CD8-positive, alpha-beta memory T cell (primary cell): ENCODE measurements at regions not wholly inside any gene's neighbourhood (a gene's known extent, or its start where the extent isn't known, plus 50 kb on each side); places are given as distances from the start of the nearest gene placed in this dataset.

Experiments used
- CTCF ChIA-PET: fragments of 350-600 bp; sonication (Branson Sonifier 250); formaldehyde crosslinking; loops from one replicate; lab custom pipeline; 2021; ENCODE audit warnings: antibody characterized with exemption; lab: Charles Lee
- POLR2A ChIA-PET: fragments of 350-600 bp; sonication (Branson Sonifier 250); formaldehyde crosslinking; loops from one replicate; lab custom pipeline; 2021; ENCODE audit warnings: antibody characterized with exemption; lab: Charles Lee
- DNase-seq, 5 donors: peaks; one replicate each; pipeline versions ENCODE4 v3.0.0 to v3.0.0-alpha.2; 2020 to 2022; ENCODE audit warnings: mixed read lengths in 1 of 5
- H3K27ac ChIP-seq: one replicate; pipeline ENCODE4 v1.7.0; 2013; ENCODE audit warnings: low read depth, mild to moderate bottlenecking, low read length, moderate library complexity
- H3K27me3 ChIP-seq: 2 replicates; pipeline ENCODE4 v1.7.0; 2013; ENCODE audit warnings: low read length, mild to moderate bottlenecking; ENCODE audit not compliant: insufficient read depth, poor library complexity, severe bottlenecking
- H3K36me3 ChIP-seq: 2 replicates; pipeline ENCODE4 v1.7.0; 2013; ENCODE audit warnings: mild to moderate bottlenecking, low read length, moderate library complexity; ENCODE audit not compliant: insufficient read depth
- H3K4me1 ChIP-seq: 2 replicates; pipeline ENCODE4 v1.7.0; 2013; ENCODE audit warnings: mild to moderate bottlenecking, low read length, moderate library complexity; ENCODE audit not compliant: insufficient read depth
- H3K4me3 ChIP-seq: 2 replicates; pipeline ENCODE4 v1.7.0; 2013; ENCODE audit warnings: mild to moderate bottlenecking, low read length
- H3K9me3 ChIP-seq: 2 replicates; pipeline ENCODE4 v1.7.0; 2013; ENCODE audit warnings: mild to moderate bottlenecking, low read length
- H3K27ac Mint-ChIP-seq, 8 donors: one replicate each; pipeline ENCODE4 v1.8.0; 2020 to 2021; ENCODE audit warnings: mixed read lengths in 8 of 8, mild to moderate bottlenecking in 6 of 8, inconsistent platforms in 3 of 8, moderate library complexity in 3 of 8
- H3K27me3 Mint-ChIP-seq, 2 donors: one replicate each; pipeline ENCODE4 v1.8.0; 2020 to 2021; ENCODE audit warnings: mixed read lengths in 2 of 2, mild to moderate bottlenecking in 1 of 2, moderate library complexity in 1 of 2
- H3K36me3 Mint-ChIP-seq, 3 donors: one replicate each; pipeline ENCODE4 v1.8.0; 2020 to 2021; ENCODE audit warnings: mixed read lengths in 3 of 3, inconsistent platforms in 1 of 3, mild to moderate bottlenecking in 1 of 3
- H3K4me1 Mint-ChIP-seq, 3 donors: one replicate each; pipeline ENCODE4 v1.8.0; 2020 to 2021; ENCODE audit warnings: mixed read lengths in 3 of 3, inconsistent platforms in 1 of 3, mild to moderate bottlenecking in 1 of 3
- H3K4me3 Mint-ChIP-seq, 7 donors: one replicate each; pipeline ENCODE4 v1.8.0; 2020 to 2021; ENCODE audit warnings: mixed read lengths in 7 of 7, mild to moderate bottlenecking in 6 of 7, moderate library complexity in 4 of 7, inconsistent platforms in 2 of 7
- H3K9me3 Mint-ChIP-seq, 5 donors: one replicate each; pipeline ENCODE4 v1.8.0; 2020 to 2022; ENCODE audit warnings: mixed read lengths in 5 of 5, mild to moderate bottlenecking in 3 of 5, moderate library complexity in 2 of 5, inconsistent platforms in 1 of 5

DNA sequence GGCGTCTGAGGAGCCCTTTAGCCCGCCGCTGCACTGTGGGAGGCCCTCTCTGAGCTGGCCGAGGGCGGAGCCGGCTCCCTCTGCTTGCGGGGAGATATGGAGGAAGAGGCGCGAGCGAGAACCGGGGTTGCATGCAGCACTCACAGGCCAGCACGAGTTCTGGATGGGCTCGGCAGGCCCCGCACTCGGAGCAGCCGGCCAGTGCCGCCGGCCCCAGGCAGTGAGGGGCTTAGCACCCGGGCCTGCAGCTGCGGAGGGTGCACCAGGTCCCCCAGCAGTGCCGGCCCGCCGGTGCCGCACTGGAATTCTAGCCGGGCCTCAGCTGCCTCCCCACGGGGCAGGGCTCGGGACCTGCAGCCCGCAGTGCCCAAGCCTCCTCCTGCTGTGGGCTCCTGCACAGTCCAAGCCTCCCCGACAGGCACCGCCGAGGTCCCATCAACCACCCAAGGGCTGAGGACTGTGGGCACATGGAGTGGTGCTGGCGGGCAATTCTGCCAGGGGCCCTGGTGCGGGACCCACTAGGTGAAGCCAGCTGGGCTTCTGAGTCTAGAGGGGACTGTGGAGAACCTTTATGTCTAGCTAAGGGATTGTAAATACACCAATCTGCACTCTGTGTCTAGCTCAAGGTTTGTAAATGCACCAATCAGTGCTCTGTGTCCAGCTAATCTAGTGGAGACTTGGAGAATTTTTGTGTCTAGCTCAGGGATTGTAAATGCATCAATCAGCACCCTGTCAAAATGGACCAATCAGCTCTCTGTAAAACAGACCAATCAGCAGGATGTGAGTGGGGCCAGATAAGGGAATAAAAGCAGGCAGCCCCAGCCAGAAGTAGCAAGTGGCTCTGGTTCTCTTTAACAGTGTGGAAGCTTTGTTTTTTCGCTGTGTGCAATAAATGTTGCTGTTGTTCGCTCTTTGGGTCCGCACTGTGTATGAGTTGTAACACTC, 329.7 kb upstream of the JARID2 start:
- Mint-ChIP-seq H3K27me3 (peaks cover 2 to 4% of the 10 kb centered on the region in 2 donors), H3K9me3 (no peaks in the 10 kb centered on the region), H3K36me3 (peaks cover 0 to 6% (median 1%) of the 10 kb centered on the region in 3 donors), H3K4me3 (no peak overlapping the region), H3K4me1 (peaks cover 4 to 10% (median 6%) of the 10 kb centered on the region in 3 donors), H3K27ac (no peak overlapping the region)
- POLR2A ChIA-PET = no interaction called here
- H3K27me3 ChIP-seq = no peaks in the 10 kb centered on the region
- H3K27ac ChIP-seq = no peak overlapping the region
- no peaks in the 10 kb centered on the region for H3K9me3 ChIP-seq
- peaks cover 9% of the 10 kb centered on the region for H3K4me1 ChIP-seq
- DNase-seq = no peak
- no peak overlapping the region for H3K4me3 ChIP-seq
- CTCF ChIA-PET = no interaction called here
- H3K36me3 ChIP-seq = no peaks in the 10 kb centered on the region

DNA sequence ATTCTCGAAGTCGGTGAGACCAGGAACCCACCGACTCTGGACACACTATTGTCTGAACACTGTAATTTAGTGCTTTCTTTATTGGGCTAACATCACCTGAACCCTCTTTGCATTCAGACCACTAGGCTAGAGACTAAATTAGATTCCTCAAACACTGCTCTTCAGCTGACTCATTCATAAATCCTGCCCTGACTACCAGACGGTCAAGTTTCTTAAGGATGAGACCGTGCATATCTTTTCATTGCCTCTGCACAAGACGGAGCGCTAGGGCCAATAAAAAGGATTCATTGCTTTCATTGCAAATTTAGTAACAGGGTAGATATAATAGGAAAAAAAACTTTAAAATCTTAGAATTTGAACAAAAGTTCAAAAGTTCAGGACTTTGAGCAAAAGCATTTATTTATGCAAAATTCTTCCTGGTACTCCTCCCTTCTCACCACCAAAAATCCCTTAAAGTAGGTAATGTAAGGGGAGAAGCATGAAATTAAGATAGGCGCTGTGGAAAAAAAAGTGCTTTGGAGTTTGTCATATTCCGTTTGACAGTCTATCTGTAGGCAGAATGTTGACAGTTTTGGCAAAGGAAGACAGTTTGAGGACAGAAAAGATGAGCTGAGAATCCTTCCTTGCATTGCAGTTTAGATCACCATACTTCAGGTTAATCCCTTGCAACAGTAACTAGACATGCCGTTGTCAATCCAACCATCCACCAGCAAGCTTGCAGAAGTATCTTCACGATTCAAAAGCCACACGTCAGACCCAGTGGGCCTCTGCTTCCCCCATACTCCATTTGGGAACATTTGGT, 328.6 kb upstream of the JARID2 start:
- Mint-ChIP-seq H3K9me3 (no peaks in the 10 kb centered on the region), H3K27me3 (peaks cover 3 to 4% of the 10 kb centered on the region in 2 donors), H3K4me1 (no peaks in the 10 kb centered on the region), H3K27ac (peak overlapping the region in 1 of 8 donors; percentile 24), H3K4me3 (no peak overlapping the region), H3K36me3 (no peaks in the 10 kb centered on the region)
- Histone ChIP-seq H3K4me3 (no peak overlapping the region), H3K36me3 (no peaks in the 10 kb centered on the region), H3K4me1 (no peaks in the 10 kb centered on the region), H3K9me3 (no peaks in the 10 kb centered on the region), H3K27me3 (no peaks in the 10 kb centered on the region), H3K27ac (no peak overlapping the region)
- no peak for DNase-seq
- CTCF ChIA-PET = no interaction called here
- POLR2A ChIA-PET = no interaction called here

DNA sequence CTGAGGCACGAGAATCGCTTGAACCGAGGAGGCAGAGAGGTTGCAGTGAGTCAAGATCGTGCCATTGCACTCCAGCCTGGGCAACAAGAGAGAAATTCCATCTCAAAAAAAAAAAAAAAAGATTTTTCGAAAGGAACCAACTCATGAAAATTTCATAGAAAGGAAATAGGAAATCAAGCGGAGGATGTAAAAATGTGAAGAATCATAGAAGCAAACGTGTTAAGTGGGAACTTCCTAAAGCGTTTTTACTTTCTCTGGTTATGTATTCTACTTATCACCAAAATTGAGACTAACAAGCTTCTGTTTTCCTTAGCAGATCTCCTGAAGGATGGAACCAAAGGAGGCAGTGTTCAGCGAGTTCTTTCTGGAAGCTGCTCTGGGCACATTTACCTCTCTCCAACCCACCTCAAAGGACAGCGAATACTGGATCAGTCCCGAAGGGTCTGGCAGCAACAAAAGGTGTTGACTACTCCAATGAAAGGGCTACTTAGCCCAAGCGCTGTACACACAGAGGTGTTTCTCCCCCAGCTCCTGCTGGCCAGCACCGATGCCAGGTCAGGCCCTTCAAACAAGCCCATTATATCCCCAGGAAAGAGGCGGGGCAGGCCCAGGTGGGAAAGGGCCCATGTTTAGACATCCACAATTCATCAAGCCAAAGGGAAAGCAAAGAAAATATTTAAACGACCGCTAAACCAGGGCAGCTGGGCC, 327.5 kb upstream of the JARID2 start:
- ChIA-PET CTCF (no interaction called here), POLR2A (no interaction called here)
- no peaks in the 10 kb centered on the region for H3K4me1 ChIP-seq
- no peaks in the 10 kb centered on the region for H3K27me3 ChIP-seq
- Mint-ChIP-seq H3K27me3 (peaks cover 4% of the 10 kb centered on the region in 2 donors), H3K4me3 (no peak overlapping the region), H3K36me3 (no peaks in the 10 kb centered on the region), H3K4me1 (no peaks in the 10 kb centered on the region), H3K27ac (no peak overlapping the region), H3K9me3 (no peaks in the 10 kb centered on the region)
- no peak overlapping the region for H3K27ac ChIP-seq
- H3K9me3 ChIP-seq = no peaks in the 10 kb centered on the region
- H3K4me3 ChIP-seq = no peak overlapping the region
- no peak for DNase-seq
- no peaks in the 10 kb centered on the region for H3K36me3 ChIP-seq

DNA sequence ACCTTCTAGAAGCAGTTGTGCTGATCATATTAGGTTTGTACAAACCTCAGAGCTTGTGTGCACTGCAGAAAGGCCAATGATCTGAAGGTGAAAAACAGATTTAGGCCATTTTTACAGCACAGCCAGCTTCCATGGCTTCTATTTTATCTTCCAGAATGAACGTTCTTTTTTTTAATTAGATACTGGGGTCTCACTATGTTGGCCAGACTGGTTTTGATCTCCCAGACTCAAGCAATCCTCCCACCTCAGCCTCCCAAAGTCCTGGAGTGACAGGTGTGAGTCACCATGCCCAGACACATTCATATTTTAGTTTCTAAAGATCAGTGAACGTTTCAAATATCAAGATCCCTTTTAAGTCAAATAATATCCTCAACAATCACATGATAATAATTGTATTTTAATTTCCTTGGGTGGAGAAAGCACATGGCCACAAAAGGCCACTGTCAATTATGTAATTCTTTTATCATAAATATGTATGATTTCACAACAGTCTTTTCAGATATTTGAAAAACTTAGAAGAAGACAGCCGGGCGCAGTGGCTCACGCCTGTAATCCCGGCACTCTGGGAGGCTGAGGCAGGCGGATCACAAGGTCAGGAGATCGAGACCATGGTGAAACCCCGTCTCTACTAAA, 326.7 kb upstream of the JARID2 start:
- DNase-seq = no peak
- Histone ChIP-seq H3K9me3 (no peaks in the 10 kb centered on the region), H3K36me3 (no peaks in the 10 kb centered on the region), H3K27ac (no peak overlapping the region), H3K4me1 (no peaks in the 10 kb centered on the region), H3K27me3 (no peaks in the 10 kb centered on the region), H3K4me3 (no peak overlapping the region)
- no peak overlapping the region for H3K4me3 Mint-ChIP-seq
- no peak overlapping the region for H3K27ac Mint-ChIP-seq
- ChIA-PET POLR2A (no interaction called here), CTCF (no interaction called here)
- H3K9me3 Mint-ChIP-seq = no peaks in the 10 kb centered on the region
- peaks cover 4% of the 10 kb centered on the region in 2 donors for H3K27me3 Mint-ChIP-seq
- H3K36me3 Mint-ChIP-seq = no peaks in the 10 kb centered on the region
- no peaks in the 10 kb centered on the region for H3K4me1 Mint-ChIP-seq

DNA sequence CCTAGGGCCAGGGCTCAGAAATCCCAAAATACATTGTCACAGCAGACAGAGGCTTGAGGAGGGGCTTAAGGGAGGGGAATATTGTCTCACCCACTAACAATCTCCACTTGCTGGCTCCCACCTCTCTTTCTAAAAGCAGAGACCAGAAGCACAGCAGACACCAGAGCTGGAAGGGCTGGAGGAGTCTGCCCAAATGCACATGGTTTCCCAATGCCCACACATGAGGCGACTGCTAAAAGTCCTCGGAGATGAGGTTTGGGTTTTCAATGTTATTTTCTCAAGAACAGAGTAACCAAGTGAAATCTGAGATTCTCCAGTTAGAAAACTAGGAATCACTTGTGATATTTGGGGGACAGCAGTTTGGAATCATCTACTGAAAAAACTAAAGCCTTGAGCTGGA, 325.6 kb upstream of the JARID2 start:
- no peaks in the 10 kb centered on the region for H3K4me1 ChIP-seq
- Mint-ChIP-seq H3K27me3 (peaks cover 4% of the 10 kb centered on the region in 2 donors), H3K4me3 (no peak overlapping the region), H3K9me3 (no peaks in the 10 kb centered on the region), H3K4me1 (no peaks in the 10 kb centered on the region), H3K27ac (no peak overlapping the region), H3K36me3 (no peaks in the 10 kb centered on the region)
- no peak overlapping the region for H3K4me3 ChIP-seq
- no peaks in the 10 kb centered on the region for H3K9me3 ChIP-seq
- no peaks in the 10 kb centered on the region for H3K36me3 ChIP-seq
- no peak for DNase-seq
- H3K27ac ChIP-seq = no peak overlapping the region
- CTCF ChIA-PET = no interaction called here
- H3K27me3 ChIP-seq = no peaks in the 10 kb centered on the region
- POLR2A ChIA-PET = no interaction called here

DNA sequence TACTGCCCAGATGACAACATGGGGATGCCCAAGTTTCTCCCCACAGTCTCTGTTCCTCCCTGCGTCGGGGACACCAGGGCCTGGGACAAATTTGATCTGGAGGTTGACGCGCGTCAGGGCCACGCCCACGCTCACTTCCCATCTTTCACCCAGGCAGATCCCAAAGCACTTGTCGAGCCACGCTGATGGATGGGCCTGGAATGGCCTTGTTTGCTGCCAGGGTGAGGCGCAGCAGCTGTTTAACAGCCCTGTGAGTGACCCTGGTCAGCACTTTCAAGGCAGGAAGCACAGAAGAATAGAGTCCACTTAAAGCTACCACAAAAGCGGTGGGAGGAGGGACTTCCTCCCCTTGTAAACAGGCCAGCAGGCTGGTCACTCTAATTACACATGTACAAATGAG, 324.7 kb upstream of the JARID2 start:
- CTCF ChIA-PET = interaction anchor here (0.6 kb wide), 1 partner anchor 258 kb away, joined by 3 read pairs; no protein-coding TSS in a partner anchor
- Mint-ChIP-seq H3K27ac (no peak overlapping the region), H3K9me3 (no peaks in the 10 kb centered on the region), H3K36me3 (no peaks in the 10 kb centered on the region), H3K4me3 (no peak overlapping the region), H3K4me1 (no peaks in the 10 kb centered on the region), H3K27me3 (peaks cover 0 to 5% of the 10 kb centered on the region in 2 donors)
- Histone ChIP-seq H3K36me3 (no peaks in the 10 kb centered on the region), H3K4me1 (no peaks in the 10 kb centered on the region), H3K4me3 (no peak overlapping the region), H3K27me3 (no peaks in the 10 kb centered on the region), H3K9me3 (no peaks in the 10 kb centered on the region), H3K27ac (no peak overlapping the region)
- POLR2A ChIA-PET = no interaction called here
- no peak for DNase-seq

DNA sequence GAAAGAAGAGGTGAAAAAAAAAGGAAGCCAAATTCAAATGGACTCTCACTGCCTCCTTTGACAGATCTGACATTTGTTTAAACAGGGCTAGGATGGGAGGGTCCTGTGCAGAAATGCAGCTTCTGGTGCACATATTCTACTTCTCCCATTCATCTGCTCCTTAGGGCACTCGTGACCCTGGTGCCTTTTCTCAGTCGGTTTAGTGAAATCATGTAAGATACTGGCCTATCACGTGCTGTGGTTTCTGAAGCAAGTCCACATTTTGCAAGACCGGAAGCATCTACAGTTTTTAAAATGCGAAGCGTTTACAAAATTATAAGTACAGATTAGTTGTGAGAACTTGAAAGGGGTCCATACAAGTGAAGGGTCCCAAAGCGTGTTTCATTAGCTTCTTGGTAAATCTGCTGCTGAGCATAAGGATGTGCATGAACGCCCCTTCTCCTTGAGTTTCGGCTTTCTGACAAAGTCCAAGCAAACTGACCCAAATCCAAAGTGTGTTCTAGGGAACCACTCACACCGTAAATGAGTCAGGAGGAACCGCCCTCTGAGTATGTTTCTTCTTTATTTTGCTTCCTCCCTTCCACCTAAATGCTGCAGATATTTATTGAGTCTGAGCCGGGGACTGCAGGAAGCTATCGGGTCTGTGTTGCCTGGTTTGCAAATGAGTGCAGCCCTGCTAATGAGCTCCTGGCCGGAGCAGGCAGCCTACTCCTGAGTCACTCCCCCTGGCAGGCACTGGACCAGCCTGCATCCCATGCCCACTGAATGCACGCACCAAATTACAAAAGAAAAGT, 323.8 kb upstream of the JARID2 start:
- DNase-seq = no peak
- no peaks in the 10 kb centered on the region for H3K36me3 ChIP-seq
- POLR2A ChIA-PET = no interaction called here
- no peak overlapping the region for H3K4me3 ChIP-seq
- H3K9me3 Mint-ChIP-seq = no peaks in the 10 kb centered on the region
- CTCF ChIA-PET = interaction anchor here (0.5 to 0.6 kb wide), 2 partner anchors 27 to 257 kb away, joined by 3 read pairs; no protein-coding TSS in a partner anchor
- peak overlapping the region in 2 of 8 donors; percentile 12 to 50 for H3K27ac Mint-ChIP-seq
- H3K27me3 ChIP-seq = no peaks in the 10 kb centered on the region
- no peaks in the 10 kb centered on the region for H3K4me1 Mint-ChIP-seq
- H3K9me3 ChIP-seq = no peaks in the 10 kb centered on the region
- no peak overlapping the region for H3K4me3 Mint-ChIP-seq
- H3K36me3 Mint-ChIP-seq = no peaks in the 10 kb centered on the region
- H3K4me1 ChIP-seq = no peaks in the 10 kb centered on the region
- H3K27ac ChIP-seq = no peak overlapping the region
- H3K27me3 Mint-ChIP-seq = peaks cover 0 to 3% of the 10 kb centered on the region in 2 donors
